ENCODE measurements at regions not wholly inside any gene's neighbourhood (a gene's known extent, or its start where the extent isn't known, plus 50 kb on each side); places are given as distances from the start of the nearest gene placed in this dataset.
"Not testable (repeated sequence)": the region's sequence is repeated elsewhere in the genome, so short reads cannot be mapped to it uniquely, and the experiment has no call there.

GRCh38 chr14:53651096-53651740, 305.4 kb downstream of the BMP4 start:
- no peak for DNase-seq

GRCh38 chr14:53646925-53647324, 309.7 kb downstream of the BMP4 start:
- DNase-seq = no peak

GRCh38 chr14:53640695-53641094, 315.9 kb downstream of the BMP4 start:
- no peak for DNase-seq

GRCh38 chr14:53638966-53639365, 317.7 kb downstream of the BMP4 start:
- DNase-seq = no peak

GRCh38 chr14:53634793-53635192, 321.8 kb downstream of the BMP4 start:
- DNase-seq = no peak

GRCh38 chr14:53630336-53630735, 326.3 kb downstream of the BMP4 start:
- no peak for DNase-seq

- DNase-seq = no peak
Observed at GRCh38 chr14:53628732-53629430, 327.7 kb downstream of the BMP4 start.

- no peak for DNase-seq
Observed at GRCh38 chr14:53628261-53628660, 328.4 kb downstream of the BMP4 start.

GRCh38 chr14:53626761-53627160, 329.9 kb downstream of the BMP4 start:
- no peak for DNase-seq

GRCh38 chr14:53622447-53622846, 334.2 kb downstream of the BMP4 start:
- DNase-seq = no peak

GRCh38 chr14:53621921-53622320, 334.7 kb downstream of the BMP4 start:
- DNase-seq = no peak

GRCh38 chr14:53621433-53621832, 335.2 kb downstream of the BMP4 start:
- no peak for DNase-seq

GRCh38 chr14:53620890-53621289, 335.7 kb downstream of the BMP4 start:
- no peak for DNase-seq

GRCh38 chr14:53620317-53620716, 336.3 kb downstream of the BMP4 start:
- no peak for DNase-seq

- DNase-seq = no peak
Observed at GRCh38 chr14:53619691-53620231, 336.9 kb downstream of the BMP4 start.

GRCh38 chr14:53616536-53616935, 340.1 kb downstream of the BMP4 start:
- DNase-seq = not testable (repeated sequence)

GRCh38 chr14:53615252-53615651, 341.4 kb downstream of the BMP4 start:
- no peak for DNase-seq

- no peak for DNase-seq
Observed at GRCh38 chr14:53613404-53614253, 343.0 kb downstream of the BMP4 start.

GRCh38 chr14:53610947-53611346, 345.7 kb downstream of the BMP4 start:
- DNase-seq = no peak

GRCh38 chr14:53609009-53609408, 347.6 kb downstream of the BMP4 start:
- DNase-seq = no peak

GRCh38 chr14:53608369-53608768, 348.3 kb downstream of the BMP4 start:
- DNase-seq = no peak

- no peak for DNase-seq
Observed at GRCh38 chr14:53606203-53606602, 350.4 kb downstream of the BMP4 start.

GRCh38 chr14:53605562-53605961, 351.1 kb downstream of the BMP4 start:
- DNase-seq = no peak

- no peak for DNase-seq
Observed at GRCh38 chr14:53603994-53604393, 352.6 kb downstream of the BMP4 start.
